ENCODE measurements at regions not wholly inside any gene's neighbourhood (a gene's known extent, or its start where the extent isn't known, plus 50 kb on each side); places are given as distances from the start of the nearest gene placed in this dataset.

DNA sequence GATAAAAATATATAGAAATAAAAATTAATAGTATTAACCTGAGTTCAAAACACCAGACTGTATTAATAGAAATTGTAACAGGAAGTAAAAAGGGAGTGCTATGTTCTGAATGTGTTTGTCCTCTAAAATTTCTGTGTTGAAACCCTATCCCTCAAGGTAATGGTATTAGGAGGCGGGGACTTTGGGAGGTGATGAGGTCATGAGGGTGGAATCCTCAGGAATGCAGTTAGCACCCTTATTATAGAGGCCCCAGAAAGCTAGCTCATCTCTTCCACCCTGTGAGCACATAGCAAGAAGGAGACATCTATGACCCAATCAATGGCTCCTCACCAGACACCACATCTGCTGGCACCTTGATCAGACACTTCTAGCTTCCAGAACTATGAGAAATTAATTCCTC lies 124.5 kb downstream of the CMPK2 start:
- TF ChIP-seq POLR2A (IDR thresholded peaks at IDR 0.05; ENCODE audit: low read depth, low read length): no peak
- no peak for DNase-seq (ENCODE audit: insufficient read length, low spot score)
- no peak for FAIRE-seq

DNA sequence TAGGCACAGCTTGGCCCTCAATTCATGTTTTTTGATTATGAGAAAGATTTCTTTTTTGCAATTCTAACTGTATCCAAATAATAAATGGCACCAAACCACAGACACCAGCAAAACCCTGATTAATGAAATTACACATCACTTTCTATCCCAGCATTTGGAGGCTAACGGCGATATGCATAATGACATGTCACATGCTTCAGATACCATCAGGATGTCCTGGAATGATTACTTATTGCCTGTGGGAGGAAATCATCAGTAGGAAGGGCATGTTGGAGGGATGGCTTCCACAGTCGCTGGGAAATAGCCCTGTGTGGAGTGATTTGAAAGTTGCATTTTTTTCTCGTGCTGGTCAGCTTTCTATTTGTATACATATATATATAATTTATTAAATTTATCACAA lies 121.7 kb downstream of the CMPK2 start:
- no peak for DNase-seq (ENCODE audit: insufficient read length, low spot score)
- FAIRE-seq: no peak
- TF ChIP-seq POLR2A (IDR thresholded peaks at IDR 0.05; ENCODE audit: low read depth, low read length): no peak

DNA sequence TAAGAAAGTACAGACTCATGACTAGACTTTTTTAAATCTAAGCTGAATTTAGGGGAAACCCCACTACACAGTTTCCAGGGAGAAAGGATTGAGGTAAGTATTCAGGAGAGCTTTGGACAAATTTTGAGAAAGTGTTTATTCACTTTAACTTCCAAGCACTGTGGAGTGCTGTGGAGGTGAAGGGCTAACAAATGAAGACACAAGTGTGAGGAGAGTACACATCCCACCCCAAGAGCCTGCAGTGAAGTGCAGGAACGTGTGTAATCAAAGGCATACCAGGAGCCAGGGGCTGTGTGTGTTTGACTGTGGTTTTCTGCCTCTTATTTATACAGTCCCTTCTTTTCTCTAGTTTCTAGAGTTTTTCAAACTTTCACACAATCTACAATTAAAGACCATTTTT lies 118.3 kb downstream of the CMPK2 start:
- FAIRE-seq (no peak), DNase-seq (ENCODE audit: insufficient read length, low spot score) (no peak)
- TF ChIP-seq POLR2A (IDR thresholded peaks at IDR 0.05; ENCODE audit: low read depth, low read length): no peak

DNA sequence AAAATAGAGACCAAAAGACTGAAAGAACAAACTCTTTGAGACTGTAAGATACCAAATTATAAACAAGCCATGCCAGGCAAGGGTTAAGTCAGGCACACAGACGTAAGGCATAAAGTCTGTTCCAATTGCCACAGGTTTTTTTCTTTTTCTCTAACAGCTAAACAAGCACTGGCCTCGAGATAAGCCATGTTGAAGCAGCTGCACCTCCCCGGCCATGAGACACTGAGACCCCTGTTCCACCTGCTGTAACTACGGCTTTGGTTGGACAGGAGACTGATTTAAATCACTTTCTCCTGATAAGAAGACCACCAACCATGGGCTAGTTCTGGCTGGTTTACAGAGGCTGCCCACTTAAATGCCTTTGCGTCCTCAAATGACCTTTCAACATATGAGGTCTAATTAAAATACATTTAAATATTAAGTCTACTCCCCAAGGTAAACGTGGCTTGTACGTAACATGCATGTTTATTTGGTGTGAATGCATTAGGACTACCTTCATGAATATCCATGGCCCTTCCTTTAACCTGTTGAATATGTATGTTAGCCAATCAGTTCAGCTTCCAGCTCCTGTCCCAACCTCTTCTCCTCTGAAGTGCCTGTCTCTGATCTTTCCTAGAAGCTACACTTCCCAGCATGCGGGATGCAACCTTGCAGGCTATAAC lies 117.2 kb downstream of the CMPK2 start:
- FAIRE-seq (no peak), DNase-seq (ENCODE audit: insufficient read length, low spot score) (no peak)
- no peak for TF ChIP-seq POLR2A (IDR thresholded peaks at IDR 0.05; ENCODE audit: low read depth, low read length)

DNA sequence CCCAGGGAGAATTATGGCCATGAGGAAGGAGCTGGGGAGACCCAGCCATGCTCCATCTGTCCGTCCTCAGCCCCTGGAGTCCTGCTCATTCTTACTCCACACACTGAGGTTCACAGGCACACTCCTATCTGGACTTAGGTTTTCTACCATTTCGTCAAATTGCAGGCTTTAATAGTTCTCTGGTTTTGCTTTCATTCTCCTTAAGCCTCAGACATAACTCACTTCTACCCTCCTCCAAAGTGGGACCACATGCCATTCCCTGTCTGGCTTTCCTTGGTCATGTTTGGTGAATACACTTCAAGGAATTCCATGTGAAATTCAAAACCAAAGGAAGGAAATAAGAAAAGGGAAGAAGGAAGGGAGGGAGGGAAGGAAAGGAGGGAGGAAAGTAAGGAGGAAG lies 115.7 kb downstream of the CMPK2 start:
- TF ChIP-seq POLR2A (IDR thresholded peaks at IDR 0.05; ENCODE audit: low read depth, low read length): no peak
- DNase-seq (ENCODE audit: insufficient read length, low spot score): no peak
- no peak for FAIRE-seq

DNA sequence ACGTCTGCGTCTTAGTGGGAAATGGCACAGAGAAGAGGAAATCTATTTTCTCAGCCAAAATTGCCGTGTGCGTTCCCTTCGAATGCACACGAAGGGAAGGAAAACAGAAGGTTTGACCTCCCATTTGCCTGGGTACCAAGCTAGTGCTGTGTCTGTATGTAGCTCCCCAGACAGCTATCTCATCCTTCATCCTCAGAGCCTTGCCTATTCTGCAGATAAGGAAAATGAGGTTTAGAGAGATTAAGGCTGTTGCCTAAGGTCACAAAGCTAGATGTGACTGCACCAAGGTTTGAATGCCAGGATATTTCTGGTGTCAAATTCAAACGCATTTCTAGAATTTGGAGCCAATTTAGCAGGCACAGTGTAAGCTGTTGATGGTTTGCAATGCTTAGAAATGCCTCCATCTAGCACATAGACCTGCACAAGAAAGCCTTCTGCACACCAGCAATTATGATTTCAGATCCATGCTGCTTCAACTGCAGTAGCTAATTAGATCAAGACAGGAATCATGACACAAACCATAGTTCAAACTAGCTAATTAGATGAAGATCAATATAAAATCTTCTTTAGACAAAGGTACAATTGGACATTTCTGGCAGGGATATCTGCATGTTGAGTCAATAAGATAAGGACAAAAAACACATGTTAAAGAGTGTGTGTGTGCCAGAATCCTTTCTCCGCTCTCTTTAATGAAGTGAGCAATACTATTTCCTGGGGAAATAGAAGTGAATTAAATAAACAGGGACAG lies 115.1 kb downstream of the CMPK2 start:
- DNase-seq (ENCODE audit: insufficient read length, low spot score) (no peak), FAIRE-seq (no peak)
- TF ChIP-seq POLR2A (IDR thresholded peaks at IDR 0.05; ENCODE audit: low read depth, low read length): no peak

DNA sequence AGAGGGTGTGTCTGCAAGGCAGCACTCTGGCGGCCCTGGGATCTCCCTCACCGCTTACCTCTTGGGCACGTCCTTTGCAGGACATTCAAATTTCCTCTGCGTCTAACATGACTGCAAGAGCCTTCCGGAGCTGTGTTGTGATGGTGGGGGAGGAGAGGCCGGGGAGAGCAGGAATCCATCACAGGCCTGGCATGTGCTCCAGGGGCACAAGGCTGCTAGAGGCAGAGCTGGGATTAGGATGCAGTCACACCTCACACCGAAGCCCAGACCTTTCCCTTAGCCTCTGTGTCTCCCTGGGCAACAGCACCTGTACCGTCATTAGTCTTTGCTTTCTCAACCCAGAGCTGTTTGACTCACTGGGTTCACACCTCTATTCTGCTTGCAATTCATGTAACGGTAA lies 111.3 kb downstream of the CMPK2 start:
- DNase-seq (ENCODE audit: insufficient read length, low spot score) (no peak), FAIRE-seq (no peak)
- no peak for TF ChIP-seq POLR2A (IDR thresholded peaks at IDR 0.05; ENCODE audit: low read depth, low read length)

DNA sequence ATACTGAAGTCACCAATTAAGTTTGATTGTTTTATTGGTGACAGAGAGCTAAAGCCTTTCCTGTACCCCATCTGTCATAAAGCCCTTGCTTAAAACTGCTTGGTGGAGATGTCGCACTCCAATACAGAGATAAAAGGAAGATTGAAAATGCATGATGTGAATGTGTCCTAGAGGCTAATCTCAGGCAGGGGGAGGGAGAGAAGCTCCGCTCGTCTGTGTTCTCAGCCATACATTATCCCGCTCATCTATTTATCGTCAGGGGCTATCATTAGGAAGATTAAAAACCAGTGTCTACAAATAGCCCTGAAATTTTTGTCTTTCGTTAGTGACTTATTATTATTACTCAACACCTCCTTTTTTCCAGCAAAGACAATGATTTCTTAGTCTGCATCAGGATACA lies 110.3 kb downstream of the CMPK2 start:
- TF ChIP-seq POLR2A (IDR thresholded peaks at IDR 0.05; ENCODE audit: low read depth, low read length): no peak
- FAIRE-seq (no peak), DNase-seq (ENCODE audit: insufficient read length, low spot score) (no peak)

DNA sequence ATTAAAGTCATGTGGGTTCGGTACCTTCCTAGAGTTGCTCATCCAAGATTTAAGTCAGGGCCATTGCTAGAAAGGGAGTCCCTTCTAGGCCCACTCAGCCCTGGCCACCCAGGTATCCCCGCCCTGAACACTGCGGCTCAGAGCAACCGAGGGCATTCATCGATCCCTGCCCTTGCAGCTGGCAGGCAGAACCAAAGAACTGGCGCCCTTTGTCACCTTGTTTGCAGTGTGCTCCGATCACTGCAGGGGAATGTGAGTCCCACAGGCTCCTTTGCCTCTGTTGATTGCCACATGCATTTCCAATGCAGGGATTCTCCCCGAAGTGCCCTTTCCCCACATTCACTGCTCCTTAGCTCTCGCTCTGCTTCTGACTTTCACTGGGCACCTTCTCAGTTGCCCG lies 108.5 kb downstream of the CMPK2 start:
- FAIRE-seq: no peak
- no peak for DNase-seq (ENCODE audit: insufficient read length, low spot score)
- TF ChIP-seq POLR2A (IDR thresholded peaks at IDR 0.05; ENCODE audit: low read depth, low read length): no peak

DNA sequence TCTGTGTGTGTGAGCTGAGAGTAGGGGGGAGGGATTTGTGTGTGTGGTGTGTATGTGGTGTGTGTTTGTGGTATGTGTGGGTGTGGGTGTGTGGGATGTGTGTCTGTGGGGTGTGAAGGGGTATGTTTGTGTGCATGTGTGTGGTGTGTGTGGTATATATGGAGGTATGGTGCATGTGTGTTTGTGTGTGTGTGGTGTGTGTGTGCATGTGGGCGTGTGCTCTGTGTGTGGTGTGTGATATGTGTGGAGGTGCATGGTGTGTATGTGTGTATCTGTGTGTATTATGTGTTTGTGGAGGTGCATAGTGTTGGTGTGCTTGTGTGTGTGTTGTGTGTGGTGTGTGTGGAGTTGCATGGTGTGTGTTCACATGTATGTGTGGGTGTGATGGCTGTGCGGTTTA lies 106.0 kb downstream of the CMPK2 start:
- FAIRE-seq (no peak), DNase-seq (ENCODE audit: insufficient read length, low spot score) (no peak)
- TF ChIP-seq POLR2A (IDR thresholded peaks at IDR 0.05; ENCODE audit: low read depth, low read length): no peak

DNA sequence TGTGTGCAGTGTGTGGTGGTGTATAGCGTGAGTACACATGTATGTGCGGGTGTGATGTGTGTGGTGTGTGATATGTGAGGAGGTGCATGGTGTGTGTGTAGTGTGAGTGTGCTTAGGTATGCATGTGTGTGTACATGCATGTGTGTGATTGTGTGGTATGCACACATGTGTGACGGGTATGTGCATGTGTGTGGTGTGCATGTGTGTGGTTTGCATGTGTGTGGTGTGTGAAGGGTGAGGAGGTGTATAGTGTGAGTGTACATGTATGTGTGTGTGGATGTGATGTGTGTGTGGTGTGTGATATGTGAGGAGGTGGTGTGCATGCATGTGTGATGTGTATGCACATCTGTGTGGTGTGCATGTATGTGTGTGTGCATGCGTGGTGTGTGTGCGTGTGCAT lies 105.6 kb downstream of the CMPK2 start:
- no peak for FAIRE-seq
- TF ChIP-seq POLR2A (IDR thresholded peaks at IDR 0.05; ENCODE audit: low read depth, low read length): no peak

DNA sequence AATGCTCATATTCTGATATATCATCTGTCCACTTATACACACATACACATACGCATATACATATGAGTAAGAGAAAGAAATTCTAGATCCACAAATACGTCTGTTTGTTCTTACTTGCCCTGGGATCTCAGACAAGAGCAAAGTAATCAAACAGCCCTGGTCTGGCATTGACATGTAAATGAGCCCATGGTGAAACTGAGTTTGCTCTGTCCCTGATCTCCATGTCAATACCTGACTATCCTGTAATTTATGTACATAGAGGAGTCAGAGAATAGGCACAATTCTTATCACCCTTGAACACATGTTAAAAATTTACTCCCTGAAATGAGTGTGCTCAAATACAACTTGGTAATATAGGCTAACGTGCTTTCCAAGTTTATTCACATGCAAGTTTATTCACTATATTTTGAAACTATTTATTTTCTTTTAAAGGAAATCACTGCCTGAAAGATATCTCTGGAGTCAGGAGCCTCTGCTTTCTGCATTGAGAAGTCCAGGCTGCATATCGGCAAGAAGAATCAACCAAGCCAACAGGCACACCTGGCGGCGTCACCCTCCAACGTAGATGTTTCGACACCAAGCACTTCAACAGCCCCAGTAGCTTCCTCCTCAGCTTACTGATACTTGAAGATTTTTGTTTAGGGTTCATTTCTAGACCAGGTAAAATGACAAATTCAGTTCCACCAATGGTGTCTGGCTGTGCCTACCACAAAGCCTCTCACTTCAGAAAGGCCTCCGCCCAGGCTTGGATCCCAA lies 100.6 kb downstream of the CMPK2 start:
- no peak for TF ChIP-seq POLR2A (IDR thresholded peaks at IDR 0.05; ENCODE audit: low read depth, low read length)
- DNase-seq (ENCODE audit: insufficient read length, low spot score): no peak
- no peak for FAIRE-seq

More for the DNA sequence above, 105.6 kb downstream of the CMPK2 start:
- DNase-seq (ENCODE audit: insufficient read length, low spot score): no peak

DNA sequence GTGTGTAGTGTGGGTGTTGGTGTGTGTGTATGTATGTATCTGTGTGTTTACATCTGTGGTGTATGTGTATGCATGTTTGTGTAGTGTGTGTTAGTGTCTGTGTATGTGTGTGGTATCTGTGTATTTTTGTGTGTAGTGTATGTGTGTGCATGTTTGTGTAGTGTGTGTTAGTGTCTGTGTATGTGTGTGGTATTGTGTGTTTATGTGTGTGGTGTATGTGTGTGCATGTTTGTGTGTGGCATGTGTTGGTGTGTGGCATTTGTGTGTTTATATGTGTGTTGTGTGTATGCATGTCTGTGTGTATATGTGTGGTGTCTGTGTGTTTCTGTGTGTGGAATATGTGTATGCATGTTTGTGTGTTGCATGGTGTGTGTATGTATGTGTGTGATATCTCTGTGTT lies 96.4 kb downstream of the CMPK2 start:
- no peak for TF ChIP-seq POLR2A (IDR thresholded peaks at IDR 0.05; ENCODE audit: low read depth, low read length)
- DNase-seq (ENCODE audit: insufficient read length, low spot score) (no peak), FAIRE-seq (no peak)

DNA sequence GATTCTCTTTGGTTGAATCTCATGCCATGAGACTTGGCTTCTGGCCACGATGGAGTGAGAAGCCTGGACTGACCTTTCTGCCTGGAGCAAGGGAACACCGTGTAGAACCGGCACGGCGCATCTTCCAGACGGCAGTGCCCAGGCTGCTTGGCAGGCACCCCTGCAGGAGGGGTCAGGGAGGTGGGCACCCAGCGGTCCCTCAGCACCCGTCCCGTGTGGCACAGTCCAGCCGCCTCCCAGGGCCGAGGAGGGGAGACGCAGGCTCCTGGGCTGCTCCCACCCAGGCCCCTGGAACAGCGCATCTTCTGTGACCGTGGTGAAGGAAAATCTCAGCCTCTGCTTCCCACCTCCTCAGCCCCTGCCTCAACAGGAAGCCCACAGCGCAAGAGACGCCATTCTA lies 95.7 kb downstream of the CMPK2 start:
- DNase-seq (ENCODE audit: insufficient read length, low spot score) (no peak), FAIRE-seq (no peak)
- TF ChIP-seq POLR2A (IDR thresholded peaks at IDR 0.05; ENCODE audit: low read depth, low read length): no peak

All from H54 (cell line).